Smooth muscle cell (in vitro differentiated cells): ENCODE measurements at regions not wholly inside any gene's neighbourhood (a gene's known extent, or its start where the extent isn't known, plus 50 kb on each side); places are given as distances from the start of the nearest gene placed in this dataset.

Experiments
- DNase-seq: peaks from one replicate; lab custom pipeline; 2025; ENCODE audit not compliant: unreplicated experiment; lab: John Stamatoyannopoulos, UW
- H2AFZ ChIP-seq: fragments of 200-600 bp; sonication (generic); 2 replicates; pipeline ENCODE4 v1.6.0; 2016; ENCODE audit warnings: antibody characterized with exemption, low read depth, mild to moderate bottlenecking
- H3F3A ChIP-seq: fragments of 200-600 bp; sonication (generic); 2 replicates; pipeline ENCODE4 v1.6.0; 2017; ENCODE audit warnings: antibody characterized with exemption, low read depth
- H3K27ac ChIP-seq: fragments of 200-600 bp; sonication (generic); 2 replicates; pipeline ENCODE4 v1.5.1; 2016; ENCODE audit warnings: low read depth, mild to moderate bottlenecking
- H3K27me3 ChIP-seq: fragments of 200-600 bp; sonication (generic); 2 replicates; pipeline ENCODE4 v1.6.1; 2016; ENCODE audit warnings: low read depth, mild to moderate bottlenecking
- H3K36me3 ChIP-seq: fragments of 200-600 bp; sonication (generic); 2 replicates; pipeline ENCODE4 v1.5.1; 2016; ENCODE audit warnings: low read depth
- H3K4me1 ChIP-seq: fragments of 200-600 bp; sonication (generic); 2 replicates; pipeline ENCODE4 v1.5.1; 2016; ENCODE audit warnings: low read depth
- H3K4me2 ChIP-seq: fragments of 200-600 bp; sonication (generic); 2 replicates; pipeline ENCODE4 v1.6.0; 2016; ENCODE audit warnings: mild to moderate bottlenecking
- H3K4me3 ChIP-seq: fragments of 200-600 bp; sonication (generic); 2 replicates; pipeline ENCODE4 v1.5.1; 2016; ENCODE audit warnings: mild to moderate bottlenecking
- H3K79me2 ChIP-seq: fragments of 200-600 bp; sonication (generic); 2 replicates; pipeline ENCODE4 v1.6.0; 2016; ENCODE audit warnings: low read depth, mild to moderate bottlenecking
- H3K9ac ChIP-seq: fragments of 200-600 bp; sonication (generic); 2 replicates; pipeline ENCODE4 v1.6.0; 2016; ENCODE audit warnings: low read depth
- H3K9me3 ChIP-seq: fragments of 200-600 bp; sonication (generic); replicated peaks from 2 replicates; pipeline ENCODE4 v1.5.1; 2016; ENCODE audit warnings: low read depth
- H4K20me1 ChIP-seq: fragments of 200-600 bp; sonication (generic); 2 replicates; pipeline ENCODE4 v1.6.0; 2016; ENCODE audit warnings: low read depth
- CTCF ChIP-seq: fragments of 200-600 bp; sonication (generic); IDR thresholded peaks from 2 replicates; pipeline ENCODE4 v1.5.1; 2017; ENCODE audit warnings: borderline replicate concordance, mild to moderate bottlenecking, antibody characterized with exemption; ENCODE audit not compliant: insufficient read depth, poor library complexity, severe bottlenecking
- WGBS: methylation state at CpG from one replicate; pipeline ENCODE4 v1.1.7; 2016; ENCODE audit warnings: low lambda C conversion rate; 5-methylcytosine and 5-hydroxymethylcytosine counted together

DNA sequence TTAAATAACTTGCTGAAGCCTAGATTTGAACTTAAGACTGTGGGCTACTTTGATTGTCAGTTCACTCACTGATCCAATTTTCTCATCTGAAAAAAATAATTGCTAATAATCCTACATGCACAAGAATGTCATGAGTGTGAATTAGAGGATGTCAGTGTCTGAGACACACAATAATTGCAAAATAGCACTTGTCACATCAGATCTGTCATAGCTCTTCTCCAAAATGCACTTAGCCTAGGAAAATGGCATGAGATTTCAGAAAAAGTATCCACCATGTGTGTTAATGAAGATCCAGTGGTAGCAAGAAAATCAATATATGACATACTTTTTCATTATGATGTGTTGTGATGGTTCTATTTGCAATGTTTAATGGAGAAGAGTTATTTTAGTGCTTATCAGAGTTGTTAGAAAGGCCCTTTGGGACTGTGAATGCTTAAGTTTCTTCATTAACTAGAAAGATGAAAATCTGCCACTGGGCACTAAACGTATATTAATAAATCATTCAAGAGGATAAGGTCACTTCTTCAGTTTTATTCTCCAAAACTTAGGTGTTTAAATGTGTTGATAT is 786.2 kb downstream of the C6orf118 start:
- no peak overlapping the region for H3K4me3 ChIP-seq
- H2AFZ ChIP-seq: no peak overlapping the region
- H3K9ac ChIP-seq: no peak overlapping the region
- no peaks in the 10 kb centered on the region for H3K27me3 ChIP-seq
- 83% methylated on average over 1 of the region's 1 CpG for WGBS
- H3K27ac ChIP-seq: no peak overlapping the region
- no peaks in the 10 kb centered on the region for H3K36me3 ChIP-seq
- H3K79me2 ChIP-seq: no peaks in the 10 kb centered on the region
- DNase-seq: no peak
- no peaks in the 10 kb centered on the region for H3K9me3 ChIP-seq
- H3K4me1 ChIP-seq: no peaks in the 10 kb centered on the region
- H3F3A ChIP-seq: no peaks in the 10 kb centered on the region
- no peak for TF ChIP-seq CTCF
- H3K4me2 ChIP-seq: no peak overlapping the region
- H4K20me1 ChIP-seq: no peaks in the 10 kb centered on the region

DNA sequence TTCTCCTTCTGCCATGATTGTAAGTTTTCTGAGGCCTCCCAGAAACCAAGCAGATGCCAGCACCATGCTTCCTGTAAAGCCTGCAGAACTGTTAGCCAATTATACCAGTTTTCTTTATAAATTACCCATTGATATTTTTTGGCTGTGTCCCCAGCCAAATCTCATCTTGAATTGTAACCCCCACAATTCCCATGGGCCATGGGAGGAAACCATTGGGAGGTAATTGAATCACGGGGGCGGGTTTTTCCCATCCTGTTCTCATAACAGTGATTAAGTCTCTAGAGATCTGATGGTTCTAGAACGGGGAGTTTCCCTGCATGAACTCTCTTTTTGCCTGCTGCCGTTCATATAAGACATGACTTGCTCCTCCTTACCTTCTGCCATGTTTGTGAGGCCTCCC is 788.5 kb downstream of the C6orf118 start:
- H3K4me1 ChIP-seq: no peaks in the 10 kb centered on the region
- no peak overlapping the region for H3K27ac ChIP-seq
- no peaks in the 10 kb centered on the region for H3K27me3 ChIP-seq
- 95% methylated on average over 4 of the region's 4 CpGs for WGBS
- H3K36me3 ChIP-seq: no peaks in the 10 kb centered on the region
- no peak for TF ChIP-seq CTCF
- no peak overlapping the region for H3K4me3 ChIP-seq
- H3K4me2 ChIP-seq: no peak overlapping the region
- H3K9me3 ChIP-seq: no peaks in the 10 kb centered on the region
- H3K79me2 ChIP-seq: no peaks in the 10 kb centered on the region
- H2AFZ ChIP-seq: no peak overlapping the region
- no peak overlapping the region for H3K9ac ChIP-seq
- H4K20me1 ChIP-seq: no peaks in the 10 kb centered on the region
- no peaks in the 10 kb centered on the region for H3F3A ChIP-seq
- DNase-seq: no peak

DNA sequence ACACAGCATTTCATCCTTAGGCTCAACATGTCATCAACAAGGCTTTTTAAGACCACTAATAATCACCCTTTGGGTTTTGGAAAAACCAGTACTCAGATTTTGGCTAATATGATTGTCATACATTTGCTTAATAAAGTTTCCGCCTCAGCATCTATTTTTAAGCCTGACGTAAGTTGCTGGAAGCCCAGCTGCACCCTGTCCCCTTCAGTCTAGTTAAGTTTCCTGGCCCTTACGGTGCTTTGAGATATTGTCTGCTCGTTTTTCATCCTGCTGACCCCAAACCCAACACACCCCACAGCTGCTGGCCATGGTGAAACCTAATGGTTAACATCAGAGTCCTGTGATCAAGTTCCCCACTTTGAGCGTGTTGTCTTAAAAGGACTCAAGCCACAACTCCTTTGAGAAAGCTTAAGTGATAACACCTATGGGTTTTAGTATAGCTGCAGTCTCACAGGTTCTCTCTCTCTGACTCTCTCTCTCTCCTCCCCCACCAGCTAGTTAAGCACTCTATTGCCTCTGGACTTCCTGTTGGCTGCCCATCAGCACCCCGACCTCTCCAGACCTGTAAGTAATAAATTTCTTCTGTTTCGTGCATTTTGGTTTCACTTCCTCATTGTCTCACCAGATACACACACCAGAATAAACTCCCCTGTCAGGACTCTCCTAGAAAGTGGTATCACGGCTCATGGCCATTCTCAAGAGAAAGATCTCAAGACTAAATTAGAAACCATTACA is 802.0 kb downstream of the C6orf118 start:
- Histone ChIP-seq H3F3A (no peaks in the 10 kb centered on the region), H3K9me3 (no peaks in the 10 kb centered on the region), H3K27ac (no peak overlapping the region), H3K79me2 (no peaks in the 10 kb centered on the region), H2AFZ (no peak overlapping the region), H3K4me2 (no peak overlapping the region), H3K27me3 (no peaks in the 10 kb centered on the region), H4K20me1 (no peaks in the 10 kb centered on the region), H3K36me3 (no peaks in the 10 kb centered on the region), H3K9ac (no peak overlapping the region), H3K4me1 (no peaks in the 10 kb centered on the region), H3K4me3 (no peak overlapping the region)
- WGBS: 89% methylated on average over 8 of the region's 8 CpGs
- no peak for TF ChIP-seq CTCF
- no peak for DNase-seq

DNA sequence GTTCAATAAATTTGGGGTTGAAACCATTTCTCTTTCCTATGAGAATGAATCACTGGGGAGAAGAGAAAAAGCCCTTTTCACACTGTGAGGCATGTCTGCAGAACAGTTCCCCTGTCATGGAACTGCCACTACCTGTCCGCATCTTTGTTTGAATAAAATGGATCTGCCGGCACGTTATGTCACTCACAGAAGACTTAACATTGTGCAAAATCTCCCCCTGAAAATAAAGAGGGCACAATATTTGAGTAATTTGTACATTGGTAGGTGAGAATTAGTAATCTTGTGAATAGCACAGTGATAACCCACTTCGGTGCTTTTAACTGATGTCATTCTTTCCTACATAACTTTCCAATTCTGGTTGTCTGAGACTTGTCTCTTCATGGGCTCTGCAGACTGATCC is 804.0 kb downstream of the C6orf118 start:
- Histone ChIP-seq H3K27ac (no peak overlapping the region), H3K4me2 (no peak overlapping the region), H3K4me3 (no peak overlapping the region), H3K4me1 (no peaks in the 10 kb centered on the region), H4K20me1 (no peaks in the 10 kb centered on the region), H3K9me3 (no peaks in the 10 kb centered on the region), H3F3A (no peaks in the 10 kb centered on the region), H3K79me2 (no peaks in the 10 kb centered on the region), H3K27me3 (no peaks in the 10 kb centered on the region), H3K9ac (no peak overlapping the region), H3K36me3 (no peaks in the 10 kb centered on the region), H2AFZ (no peak overlapping the region)
- TF ChIP-seq CTCF: no peak
- DNase-seq: no peak
- WGBS: 85% methylated on average over 4 of the region's 4 CpGs
